Uterus (tissue), 2 donors: ENCODE measurements at regions not wholly inside any gene's neighbourhood (a gene's known extent, or its start where the extent isn't known, plus 50 kb on each side); places are given as distances from the start of the nearest gene placed in this dataset.

ENCODE experiments used
- POLR2A ChIP-seq, 2 donors: fragments of 450-650 bp; IDR thresholded peaks; one replicate each; pipeline ENCODE4 v1.6.1; 2016; ENCODE audit warnings: antibody characterized with exemption in 2 of 2, mild to moderate bottlenecking in 1 of 2, moderate library complexity in 1 of 2
- TF ChIP-seq, protein P1 (sequence below), 4 experiments: fragments of 200-600 bp in 2 of 4; fragments of 450-650 bp in 2 of 4; sonication (generic) in 2 of 4; IDR thresholded peaks; one replicate each; pipeline ENCODE4 v1.5.1; 2016 to 2019; ENCODE audit warnings: antibody characterized with exemption in 4 of 4, mild to moderate bottlenecking in 2 of 4, moderate library complexity in 1 of 4

DNA sequence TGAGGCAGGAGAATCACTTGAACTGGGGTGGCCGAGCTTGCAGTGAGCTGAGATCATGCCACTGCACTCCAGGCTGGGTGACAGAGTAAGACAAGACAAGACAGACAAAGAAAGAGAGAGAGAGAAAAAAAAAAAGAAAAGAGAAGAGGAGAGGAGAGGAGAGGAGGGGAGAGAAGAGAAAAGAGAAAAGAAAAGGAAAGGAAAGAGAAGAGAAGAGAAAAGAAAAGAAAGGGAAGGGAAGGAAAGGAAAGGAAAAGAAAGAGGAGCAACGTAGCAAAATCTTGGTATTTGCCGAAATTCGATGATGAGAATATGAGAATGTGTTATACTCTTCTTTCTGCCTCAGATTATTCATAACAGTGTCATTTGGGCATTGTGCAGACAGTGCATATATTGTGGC, 101.2 kb upstream of the PFKP start:
- no peak for TF ChIP-seq POLR2A (IDR thresholded peaks at IDR 0.05)
- TF ChIP-seq, protein P1, sequence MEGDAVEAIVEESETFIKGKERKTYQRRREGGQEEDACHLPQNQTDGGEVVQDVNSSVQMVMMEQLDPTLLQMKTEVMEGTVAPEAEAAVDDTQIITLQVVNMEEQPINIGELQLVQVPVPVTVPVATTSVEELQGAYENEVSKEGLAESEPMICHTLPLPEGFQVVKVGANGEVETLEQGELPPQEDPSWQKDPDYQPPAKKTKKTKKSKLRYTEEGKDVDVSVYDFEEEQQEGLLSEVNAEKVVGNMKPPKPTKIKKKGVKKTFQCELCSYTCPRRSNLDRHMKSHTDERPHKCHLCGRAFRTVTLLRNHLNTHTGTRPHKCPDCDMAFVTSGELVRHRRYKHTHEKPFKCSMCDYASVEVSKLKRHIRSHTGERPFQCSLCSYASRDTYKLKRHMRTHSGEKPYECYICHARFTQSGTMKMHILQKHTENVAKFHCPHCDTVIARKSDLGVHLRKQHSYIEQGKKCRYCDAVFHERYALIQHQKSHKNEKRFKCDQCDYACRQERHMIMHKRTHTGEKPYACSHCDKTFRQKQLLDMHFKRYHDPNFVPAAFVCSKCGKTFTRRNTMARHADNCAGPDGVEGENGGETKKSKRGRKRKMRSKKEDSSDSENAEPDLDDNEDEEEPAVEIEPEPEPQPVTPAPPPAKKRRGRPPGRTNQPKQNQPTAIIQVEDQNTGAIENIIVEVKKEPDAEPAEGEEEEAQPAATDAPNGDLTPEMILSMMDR (IDR thresholded peaks at IDR 0.05), result no peak
